ENCODE measurements at regions not wholly inside any gene's neighbourhood (a gene's known extent, or its start where the extent isn't known, plus 50 kb on each side); places are given as distances from the start of the nearest gene placed in this dataset.

GRCh38 chr2:44077942-44078511 is 82.2 kb upstream of the LRPPRC start:
- TF ChIP-seq CTCF (IDR thresholded peaks at IDR 0.05) (no peak), POLR2A (IDR thresholded peaks at IDR 0.05) (no peak)
